ENCODE measurements at regions not wholly inside any gene's neighbourhood (a gene's known extent, or its start where the extent isn't known, plus 50 kb on each side); places are given as distances from the start of the nearest gene placed in this dataset.

DNA sequence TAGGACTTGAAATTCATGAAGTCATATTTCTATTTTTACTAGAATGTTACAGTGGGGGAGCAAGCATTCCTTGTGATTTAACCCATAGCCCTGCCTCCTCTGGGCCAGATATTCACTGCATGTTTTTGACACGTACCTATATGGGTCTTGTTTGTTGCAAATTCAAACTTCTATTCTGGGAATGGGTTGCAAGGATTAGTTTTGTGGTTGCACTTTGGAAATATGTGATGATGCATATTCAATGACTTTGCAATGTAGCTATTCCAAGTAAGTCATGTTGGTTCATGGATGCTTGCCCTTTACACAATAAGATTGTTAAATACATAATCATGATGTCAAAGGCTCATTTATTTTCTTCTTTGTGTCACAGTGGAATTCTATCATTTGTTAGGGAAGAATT lies 440.8 kb downstream of the TDRD3 start:
- ChIA-PET POLR2A (no interaction called here), CTCF (interaction anchor here (0.8 kb wide), 1 partner anchor 50 kb away, joined by 3 read pairs; no protein-coding TSS in a partner anchor)
- H3K9ac ChIP-seq = no peak overlapping the region
- H3K4me2 ChIP-seq = no peak overlapping the region
- H3K9me3 ChIP-seq = no peaks in the 10 kb centered on the region
- no peaks in the 10 kb centered on the region for H3F3A ChIP-seq (replicated peaks; ENCODE audit: insufficient read depth)
- H3K4me3 ChIP-seq (ENCODE audit: low read depth in 2 of 2, low read length in 1 of 2) = no peak overlapping the region
- no peak overlapping the region for H2AFZ ChIP-seq (ENCODE audit: low read depth)
- no peaks in the 10 kb centered on the region for H3K36me3 ChIP-seq (replicated peaks in 1 of 2; ENCODE audit: control insufficient read depth in 1 of 2, insufficient read depth in 2 of 2, low read length in 1 of 2)
- no peaks in the 10 kb centered on the region for H3K27me3 ChIP-seq (ENCODE audit: insufficient read depth)
- 10% methylated on average over 1 of the region's 1 CpG for WGBS (ENCODE audit: low lambda C conversion rate)
- H4K20me1 ChIP-seq (ENCODE audit: insufficient read depth) = no peaks in the 10 kb centered on the region
- no peaks in the 10 kb centered on the region for H3K4me1 ChIP-seq (ENCODE audit: control insufficient read depth in 1 of 2, insufficient read depth in 2 of 2, low read depth in 1 of 2, low read length in 1 of 2)
- H3K27ac ChIP-seq (ENCODE audit: low read depth in 2 of 2, low read length in 1 of 2) = no peak overlapping the region
- TF ChIP-seq MEF2A (IDR thresholded peaks at IDR 0.05; ENCODE audit: borderline replicate concordance, low read depth) = no peak
- TF ChIP-seq JUND (IDR thresholded peaks at IDR 0.05) = no peak
- TF ChIP-seq, protein P1, sequence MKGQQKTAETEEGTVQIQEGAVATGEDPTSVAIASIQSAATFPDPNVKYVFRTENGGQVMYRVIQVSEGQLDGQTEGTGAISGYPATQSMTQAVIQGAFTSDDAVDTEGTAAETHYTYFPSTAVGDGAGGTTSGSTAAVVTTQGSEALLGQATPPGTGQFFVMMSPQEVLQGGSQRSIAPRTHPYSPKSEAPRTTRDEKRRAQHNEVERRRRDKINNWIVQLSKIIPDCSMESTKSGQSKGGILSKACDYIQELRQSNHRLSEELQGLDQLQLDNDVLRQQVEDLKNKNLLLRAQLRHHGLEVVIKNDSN (IDR thresholded peaks at IDR 0.05; ENCODE audit: borderline replicate concordance, low read depth) = no peak
- no peak for TF ChIP-seq YY1 (IDR thresholded peaks at IDR 0.05; ENCODE audit: low read depth)
- no peak for TF ChIP-seq FOXJ3 (CRISPR knock-in tag; IDR thresholded peaks at IDR 0.05)
- no peak for TF ChIP-seq NFIC (IDR thresholded peaks at IDR 0.05; ENCODE audit: borderline replicate concordance)
- no peak for TF ChIP-seq RAD21 (IDR thresholded peaks at IDR 0.05; ENCODE audit: low read length)
- TF ChIP-seq RFX5 (IDR thresholded peaks at IDR 0.05; ENCODE audit: low read length) = no peak
- TF ChIP-seq ELF1 (IDR thresholded peaks at IDR 0.05) = no peak
- no peak for TF ChIP-seq GABPA (IDR thresholded peaks at IDR 0.05; ENCODE audit: low read depth)
- TF ChIP-seq GATA2 (CRISPR knock-in tag; IDR thresholded peaks at IDR 0.05) = no peak
- TF ChIP-seq, protein P2, sequence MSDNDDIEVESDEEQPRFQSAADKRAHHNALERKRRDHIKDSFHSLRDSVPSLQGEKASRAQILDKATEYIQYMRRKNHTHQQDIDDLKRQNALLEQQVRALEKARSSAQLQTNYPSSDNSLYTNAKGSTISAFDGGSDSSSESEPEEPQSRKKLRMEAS (IDR thresholded peaks at IDR 0.05; ENCODE audit: low read depth) = no peak
- TF ChIP-seq CHD2 (IDR thresholded peaks at IDR 0.05; ENCODE audit: low read length, partially characterized antibody) = no peak
- TF ChIP-seq RCOR1 (IDR thresholded peaks at IDR 0.05; ENCODE audit: low read length) = no peak
- no peak for TF ChIP-seq SIN3A (IDR thresholded peaks at IDR 0.05; ENCODE audit: borderline replicate concordance, low read depth, low read length)
- TF ChIP-seq POLR2AphosphoS5 (IDR thresholded peaks at IDR 0.05; ENCODE audit: low read depth, low read length) = no peak
- TF ChIP-seq, protein P3, sequence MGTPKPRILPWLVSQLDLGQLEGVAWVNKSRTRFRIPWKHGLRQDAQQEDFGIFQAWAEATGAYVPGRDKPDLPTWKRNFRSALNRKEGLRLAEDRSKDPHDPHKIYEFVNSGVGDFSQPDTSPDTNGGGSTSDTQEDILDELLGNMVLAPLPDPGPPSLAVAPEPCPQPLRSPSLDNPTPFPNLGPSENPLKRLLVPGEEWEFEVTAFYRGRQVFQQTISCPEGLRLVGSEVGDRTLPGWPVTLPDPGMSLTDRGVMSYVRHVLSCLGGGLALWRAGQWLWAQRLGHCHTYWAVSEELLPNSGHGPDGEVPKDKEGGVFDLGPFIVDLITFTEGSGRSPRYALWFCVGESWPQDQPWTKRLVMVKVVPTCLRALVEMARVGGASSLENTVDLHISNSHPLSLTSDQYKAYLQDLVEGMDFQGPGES (IDR thresholded peaks at IDR 0.05; ENCODE audit: low read depth, low read length) = no peak
- no peak for TF ChIP-seq TEAD4 (IDR thresholded peaks at IDR 0.05; ENCODE audit: borderline replicate concordance, insufficient read depth)
- no peak for TF ChIP-seq FOXM1 (IDR thresholded peaks at IDR 0.05; ENCODE audit: low read depth)
- H3K79me2 ChIP-seq (ENCODE audit: insufficient read depth) = no peaks in the 10 kb centered on the region
- H3K9me2 ChIP-seq = no peaks in the 10 kb centered on the region
- DNase-seq = no peak

DNA sequence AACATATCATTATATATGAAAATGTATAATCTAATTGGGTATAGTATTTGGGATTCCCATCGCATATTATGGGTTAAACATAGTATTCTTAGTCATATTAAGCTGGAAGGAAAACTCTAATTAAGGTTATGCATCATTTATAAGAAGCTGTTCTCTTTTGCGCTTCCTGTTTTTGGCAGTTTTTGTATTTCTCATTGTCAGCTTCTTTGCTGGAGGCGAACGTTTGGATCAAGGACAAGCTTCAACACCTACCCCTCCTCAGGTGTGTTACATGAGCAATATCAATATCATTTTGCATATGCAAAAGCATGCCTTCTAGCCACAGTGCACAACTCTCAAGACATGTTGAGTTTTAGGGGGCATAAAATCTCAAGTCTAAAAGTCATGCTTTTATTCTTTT lies 439.8 kb downstream of the TDRD3 start:
- CTCF ChIA-PET = no interaction called here

More for the DNA sequence above, 439.8 kb downstream of the TDRD3 start:
- no peak for DNase-seq
- Histone ChIP-seq H4K20me1 (ENCODE audit: insufficient read depth) (no peaks in the 10 kb centered on the region), H3K27ac (ENCODE audit: low read depth in 2 of 2, low read length in 1 of 2) (no peak overlapping the region), H3K27me3 (ENCODE audit: insufficient read depth) (no peaks in the 10 kb centered on the region), H3K9me2 (no peaks in the 10 kb centered on the region), H3K4me1 (ENCODE audit: control insufficient read depth in 1 of 2, insufficient read depth in 2 of 2, low read depth in 1 of 2, low read length in 1 of 2) (no peaks in the 10 kb centered on the region), H3K36me3 (replicated peaks in 1 of 2; ENCODE audit: control insufficient read depth in 1 of 2, insufficient read depth in 2 of 2, low read length in 1 of 2) (no peaks in the 10 kb centered on the region), H3K79me2 (ENCODE audit: insufficient read depth) (no peaks in the 10 kb centered on the region), H3K4me3 (ENCODE audit: low read depth in 2 of 2, low read length in 1 of 2) (no peak overlapping the region), H2AFZ (ENCODE audit: low read depth) (no peak overlapping the region), H3F3A (replicated peaks; ENCODE audit: insufficient read depth) (no peaks in the 10 kb centered on the region), H3K9me3 (no peaks in the 10 kb centered on the region), H3K9ac (no peak overlapping the region), H3K4me2 (no peak overlapping the region)
- POLR2A ChIA-PET = interaction anchor here (0.7 kb wide), 1 partner anchor 78 kb away, joined by 3 read pairs; no protein-coding TSS in a partner anchor
- TF ChIP-seq FOSL2 (IDR thresholded peaks at IDR 0.05; ENCODE audit: borderline replicate concordance, low read depth) (no peak), TEAD4 (IDR thresholded peaks at IDR 0.05; ENCODE audit: borderline replicate concordance, insufficient read depth) (no peak), ELF1 (IDR thresholded peaks at IDR 0.05) (no peak), JUND (IDR thresholded peaks at IDR 0.05) (no peak)
- 54% methylated on average over 4 of the region's 4 CpGs for WGBS (ENCODE audit: low lambda C conversion rate)

Data from SK-N-SH (cell line).